ENCODE measurements at regions not wholly inside any gene's neighbourhood (a gene's known extent, or its start where the extent isn't known, plus 50 kb on each side); places are given as distances from the start of the nearest gene placed in this dataset.

DNA sequence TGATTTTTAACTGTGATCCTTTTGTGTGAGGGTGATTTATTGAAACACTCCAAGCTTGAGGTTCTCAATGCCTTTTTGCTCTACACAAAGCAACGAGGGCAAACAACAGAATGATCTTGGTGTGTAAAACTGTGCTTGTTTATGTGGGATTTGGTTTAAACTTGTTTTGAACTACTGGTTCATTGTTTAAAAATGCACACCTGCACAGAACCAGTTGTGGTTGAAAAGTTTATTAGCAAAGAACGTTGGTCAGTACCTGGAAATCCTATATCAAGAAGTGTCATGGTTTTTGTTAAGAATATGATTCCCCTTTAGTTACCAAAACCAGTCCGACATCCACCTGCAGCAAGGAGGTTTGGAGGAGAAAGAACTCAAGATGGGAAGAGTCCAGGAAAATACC lies 239.4 kb downstream of the WNT5A start:
- intact Hi-C loops (cut with DNase I; ENCODE audit: low total_unique reads): no loop called here
- TF ChIP-seq, protein P1, sequence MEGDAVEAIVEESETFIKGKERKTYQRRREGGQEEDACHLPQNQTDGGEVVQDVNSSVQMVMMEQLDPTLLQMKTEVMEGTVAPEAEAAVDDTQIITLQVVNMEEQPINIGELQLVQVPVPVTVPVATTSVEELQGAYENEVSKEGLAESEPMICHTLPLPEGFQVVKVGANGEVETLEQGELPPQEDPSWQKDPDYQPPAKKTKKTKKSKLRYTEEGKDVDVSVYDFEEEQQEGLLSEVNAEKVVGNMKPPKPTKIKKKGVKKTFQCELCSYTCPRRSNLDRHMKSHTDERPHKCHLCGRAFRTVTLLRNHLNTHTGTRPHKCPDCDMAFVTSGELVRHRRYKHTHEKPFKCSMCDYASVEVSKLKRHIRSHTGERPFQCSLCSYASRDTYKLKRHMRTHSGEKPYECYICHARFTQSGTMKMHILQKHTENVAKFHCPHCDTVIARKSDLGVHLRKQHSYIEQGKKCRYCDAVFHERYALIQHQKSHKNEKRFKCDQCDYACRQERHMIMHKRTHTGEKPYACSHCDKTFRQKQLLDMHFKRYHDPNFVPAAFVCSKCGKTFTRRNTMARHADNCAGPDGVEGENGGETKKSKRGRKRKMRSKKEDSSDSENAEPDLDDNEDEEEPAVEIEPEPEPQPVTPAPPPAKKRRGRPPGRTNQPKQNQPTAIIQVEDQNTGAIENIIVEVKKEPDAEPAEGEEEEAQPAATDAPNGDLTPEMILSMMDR (IDR thresholded peaks at IDR 0.05): no peak
- TF ChIP-seq POLR2A (IDR thresholded peaks at IDR 0.05) (no peak), POLR2AphosphoS5 (IDR thresholded peaks at IDR 0.05) (no peak)
- DNase-seq (ENCODE audit: low spot score in 2 of 2): no peak
- Histone ChIP-seq H3K27me3 (no peaks in the 10 kb centered on the region), H3K9me3 (peaks cover 0 to 9% of the 10 kb centered on the region in 2 donors), H3K4me1 (no peaks in the 10 kb centered on the region), H3K36me3 (no peaks in the 10 kb centered on the region), H3K4me3 (no peak overlapping the region), H3K27ac (no peak overlapping the region)

DNA sequence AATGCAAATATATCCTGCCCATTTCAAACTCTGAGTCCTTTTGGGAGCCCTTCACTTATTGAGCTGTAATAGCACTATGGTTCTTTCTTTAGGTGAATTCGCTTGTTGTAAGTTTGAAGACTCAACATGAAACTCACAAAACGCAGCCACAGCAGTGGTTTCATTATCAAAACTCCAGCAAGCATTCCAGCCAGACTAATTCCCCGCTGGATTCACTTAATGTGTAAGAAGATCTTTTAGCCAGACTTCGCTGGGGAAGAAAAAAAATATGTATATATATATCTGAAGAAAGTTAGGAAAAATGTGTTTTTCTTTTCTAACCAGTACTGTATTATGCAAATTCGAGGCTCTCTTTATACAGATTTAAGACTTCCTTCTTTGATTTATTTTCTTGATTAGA lies 241.1 kb downstream of the WNT5A start:
- TF ChIP-seq POLR2AphosphoS5 (IDR thresholded peaks at IDR 0.05) (no peak), POLR2A (IDR thresholded peaks at IDR 0.05) (no peak)
- TF ChIP-seq, protein P1 (IDR thresholded peaks at IDR 0.05): no peak
- Histone ChIP-seq H3K4me3 (no peak overlapping the region), H3K27ac (no peak overlapping the region), H3K9me3 (peaks cover 0 to 9% of the 10 kb centered on the region in 2 donors), H3K36me3 (no peaks in the 10 kb centered on the region), H3K27me3 (no peaks in the 10 kb centered on the region), H3K4me1 (no peaks in the 10 kb centered on the region)
- intact Hi-C loops (cut with DNase I; ENCODE audit: low total_unique reads): no loop called here
- DNase-seq (ENCODE audit: low spot score in 2 of 2): no peak

DNA sequence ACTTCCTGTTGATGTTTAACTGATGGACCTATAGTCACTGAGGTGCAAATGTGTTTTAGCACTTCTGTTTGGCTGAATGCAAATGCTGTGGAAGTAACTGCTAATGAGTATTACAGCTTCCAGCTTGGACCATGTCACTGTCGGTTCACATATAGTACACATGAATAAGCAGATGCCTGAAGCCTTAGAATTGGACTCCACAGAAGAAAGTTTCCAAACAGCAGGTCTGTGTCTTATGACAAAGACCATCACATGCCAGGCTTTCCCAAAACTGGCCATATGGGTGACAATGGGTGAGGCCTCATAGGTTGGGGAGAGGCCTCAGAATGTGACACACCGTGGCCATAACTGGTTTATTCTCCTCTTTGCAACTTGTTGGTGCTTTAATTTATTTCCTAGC lies 241.8 kb downstream of the WNT5A start:
- Histone ChIP-seq H3K9me3 (peaks cover 0 to 9% of the 10 kb centered on the region in 2 donors), H3K27me3 (no peaks in the 10 kb centered on the region), H3K4me3 (no peak overlapping the region), H3K27ac (no peak overlapping the region), H3K36me3 (no peaks in the 10 kb centered on the region), H3K4me1 (no peaks in the 10 kb centered on the region)
- intact Hi-C loops (cut with DNase I; ENCODE audit: low total_unique reads): no loop called here
- DNase-seq (ENCODE audit: low spot score in 2 of 2): no peak
- TF ChIP-seq POLR2A (IDR thresholded peaks at IDR 0.05) (no peak), POLR2AphosphoS5 (IDR thresholded peaks at IDR 0.05) (no peak)
- TF ChIP-seq, protein P1 (IDR thresholded peaks at IDR 0.05): no peak

DNA sequence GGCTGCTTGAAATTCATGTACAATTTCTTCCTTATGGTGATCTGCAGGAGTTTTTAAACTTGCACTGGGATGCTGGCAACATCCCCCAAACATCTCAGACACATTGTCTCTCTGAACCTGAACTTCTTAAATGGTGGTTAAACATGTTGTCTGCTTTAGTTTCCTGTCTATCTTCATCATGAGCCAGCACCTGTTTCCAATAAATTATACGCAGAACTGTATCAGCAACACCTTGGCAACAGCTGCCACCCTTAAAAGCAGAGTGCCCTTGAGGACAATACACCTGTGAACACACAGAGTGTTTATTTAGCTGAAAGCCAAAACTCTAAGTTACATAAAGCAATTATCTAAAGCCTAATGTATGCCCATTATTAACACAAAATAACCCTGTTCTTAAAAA lies 242.9 kb downstream of the WNT5A start:
- intact Hi-C loops (cut with DNase I; ENCODE audit: low total_unique reads): no loop called here

DNA sequence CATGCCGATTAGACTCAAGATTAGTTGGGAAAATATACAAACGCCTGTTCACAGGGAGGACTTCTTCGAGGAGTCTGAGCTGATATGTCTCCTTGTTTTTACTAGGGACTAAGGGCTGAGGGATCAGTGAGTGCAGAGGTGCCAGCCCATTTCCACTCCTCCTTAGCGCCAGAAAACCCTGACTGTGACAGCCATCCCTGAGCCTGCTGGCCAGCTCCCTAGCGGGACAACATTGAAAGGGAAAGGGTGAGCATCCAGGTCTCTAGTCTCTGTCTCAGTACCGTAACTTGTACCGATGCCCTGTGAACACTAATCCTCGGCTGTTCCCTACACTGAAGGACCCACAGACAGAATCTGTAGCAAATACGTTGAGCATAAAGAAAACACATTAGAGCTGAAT lies 243.4 kb downstream of the WNT5A start:
- DNase-seq (ENCODE audit: low spot score in 2 of 2): no peak
- H3K27me3 ChIP-seq: no peaks in the 10 kb centered on the region
- H3K36me3 ChIP-seq: no peaks in the 10 kb centered on the region
- no peaks in the 10 kb centered on the region for H3K9me3 ChIP-seq
- no peak overlapping the region for H3K4me3 ChIP-seq
- H3K4me1 ChIP-seq: no peaks in the 10 kb centered on the region
- intact Hi-C loops (cut with DNase I; ENCODE audit: low total_unique reads): no loop called here
- TF ChIP-seq POLR2A (IDR thresholded peaks at IDR 0.05) (no peak), POLR2AphosphoS5 (IDR thresholded peaks at IDR 0.05) (no peak)
- TF ChIP-seq, protein P1 (IDR thresholded peaks at IDR 0.05): no peak
- H3K27ac ChIP-seq: no peak overlapping the region

More for the DNA sequence above, 242.9 kb downstream of the WNT5A start:
- TF ChIP-seq POLR2AphosphoS5 (IDR thresholded peaks at IDR 0.05) (no peak), POLR2A (IDR thresholded peaks at IDR 0.05) (no peak)
- TF ChIP-seq, protein P1 (IDR thresholded peaks at IDR 0.05): no peak
- DNase-seq (ENCODE audit: low spot score in 2 of 2): no peak
- no peaks in the 10 kb centered on the region for H3K4me1 ChIP-seq
- no peaks in the 10 kb centered on the region for H3K27me3 ChIP-seq
- no peak overlapping the region for H3K4me3 ChIP-seq
- no peak overlapping the region for H3K27ac ChIP-seq
- H3K36me3 ChIP-seq: no peaks in the 10 kb centered on the region
- H3K9me3 ChIP-seq: peaks cover 0 to 4% of the 10 kb centered on the region in 2 donors
